Panc1 (cell line): ENCODE measurements at regions not wholly inside any gene's neighbourhood (a gene's known extent, or its start where the extent isn't known, plus 50 kb on each side); places are given as distances from the start of the nearest gene placed in this dataset.

Source experiments
- CTCF ChIP-seq: fragments of 450-650 bp; IDR thresholded peaks from 2 replicates; pipeline ENCODE4 v1.5.1; 2017; ENCODE audit warnings: mild to moderate bottlenecking
- REST ChIP-seq, 2 experiments: IDR thresholded peaks; 2 replicates each; pipeline ENCODE4 v1.6.1; 2011 to 2012; ENCODE audit warnings: low read depth in 2 of 2, control low read depth in 1 of 2, low read length in 1 of 2, mild to moderate bottlenecking in 1 of 2, moderate library complexity in 1 of 2; ENCODE audit not compliant: insufficient read depth in 1 of 2

- no peak for TF ChIP-seq CTCF
- no peak for TF ChIP-seq REST (IDR thresholded peaks at IDR 0.05; ENCODE audit: insufficient read depth in 1 of 2, low read depth in 2 of 2, low read length in 1 of 2)
Measured at GRCh38 chr1:57727121-57727520, 303.3 kb upstream of the DAB1 start.
